H1 (cell line): ENCODE measurements at regions not wholly inside any gene's neighbourhood (a gene's known extent, or its start where the extent isn't known, plus 50 kb on each side); places are given as distances from the start of the nearest gene placed in this dataset.

Experiments used
- CTCF ChIA-PET: fragments of 300-600 bp; sonication (Branson Sonifier 250); formaldehyde crosslinking; loops from one replicate; lab custom pipeline; 2021; ENCODE audit not compliant: partially characterized antibody; lab: Charles Lee
- POLR2A ChIA-PET: fragments of 300-600 bp; sonication (Branson Sonifier 250); formaldehyde crosslinking; loops from one replicate; lab custom pipeline; 2021; ENCODE audit warnings: inconsistent platforms; ENCODE audit not compliant: partially characterized antibody; lab: Charles Lee
- DNase-seq, 2 experiments: peaks; one replicate each; pipeline versions ENCODE4 v3.0.0 to v3.0.0-alpha.2; 2010 to 2022; ENCODE audit warnings: low spot score in 2 of 2, low read depth in 1 of 2, mixed read lengths in 1 of 2
- FAIRE-seq: peaks from 2 replicates; lab custom pipeline; 2011; peaks lifted over from hg19 to GRCh38; lab: Jason Lieb, UNC
- H2AFZ ChIP-seq: 2 replicates; pipeline ENCODE4 v1.8.1; 2012; ENCODE audit warnings: low read length, inconsistent platforms
- H2AK5ac ChIP-seq: 2 replicates; pipeline ENCODE4 v1.6.1; 2013; ENCODE audit warnings: low read depth, low read length
- H2BK120ac ChIP-seq: replicated peaks from 2 replicates; pipeline ENCODE3; 2013; ENCODE audit warnings: low read depth, low read length, inconsistent platforms
- H2BK12ac ChIP-seq: 2 replicates; pipeline ENCODE4 v1.6.1; 2013; ENCODE audit warnings: low read depth, low read length
- H2BK15ac ChIP-seq: 2 replicates; pipeline ENCODE4 v1.6.1; 2013; ENCODE audit warnings: low read length
- H2BK20ac ChIP-seq: 2 replicates; pipeline ENCODE4 v1.6.1; 2013; ENCODE audit warnings: low read length
- H2BK5ac ChIP-seq: 2 replicates; pipeline ENCODE4 v1.6.1; 2013; ENCODE audit warnings: low read depth, low read length
- H3K14ac ChIP-seq: 2 replicates; pipeline ENCODE4 v1.6.1; 2013; ENCODE audit warnings: inconsistent platforms; ENCODE audit not compliant: insufficient read length
- H3K18ac ChIP-seq: 2 replicates; pipeline ENCODE4 v1.6.1; 2013; ENCODE audit warnings: low read length; ENCODE audit errors: extremely low read depth
- H3K23ac ChIP-seq: 2 replicates; pipeline ENCODE4 v1.6.1; 2013; ENCODE audit warnings: inconsistent platforms; ENCODE audit not compliant: insufficient read length
- H3K23me2 ChIP-seq: 2 replicates; pipeline ENCODE4 v1.6.1; 2013; ENCODE audit warnings: low read depth, low read length
- H3K27ac ChIP-seq: 2 replicates; pipeline ENCODE4 v1.6.1; 2011; ENCODE audit warnings: low read depth, low read length, inconsistent platforms
- H3K27me3 ChIP-seq, 4 experiments: replicated peaks in 1 of 4; 1 replicate in 1 of 4; 2 replicates in 3 of 4; pipeline versions ENCODE4 v1.6.1 to v1.8.1; 2011 to 2013; ENCODE audit warnings: low read length in 3 of 4, mild to moderate bottlenecking in 3 of 4, inconsistent platforms in 2 of 4, mixed read lengths in 2 of 4, moderate library complexity in 1 of 4; ENCODE audit not compliant: control insufficient read depth in 3 of 4, insufficient read depth in 3 of 4; ENCODE audit errors: extremely low read depth in 1 of 4
- H3K36me3 ChIP-seq, 4 experiments: 2 replicates each; pipeline versions ENCODE4 v1.6.1 to v1.8.1; 2011 to 2013; ENCODE audit warnings: mild to moderate bottlenecking in 4 of 4, low read length in 3 of 4, moderate library complexity in 2 of 4, control low read depth in 1 of 4, inconsistent platforms in 1 of 4; ENCODE audit not compliant: insufficient read depth in 4 of 4, control insufficient read depth in 2 of 4
- H3K4ac ChIP-seq: replicated peaks from 2 replicates; pipeline ENCODE3; 2013; ENCODE audit warnings: low read length, low read depth, mixed read lengths, inconsistent platforms; ENCODE audit not compliant: insufficient read length
- H3K4me1 ChIP-seq, 4 experiments: replicated peaks in 1 of 4; 1 replicate in 1 of 4; 2 replicates in 3 of 4; pipeline versions ENCODE4 v1.6.1 to v1.8.1; 2011 to 2013; ENCODE audit warnings: low read length in 3 of 4, inconsistent platforms in 2 of 4, mixed read lengths in 1 of 4; ENCODE audit not compliant: insufficient read depth in 4 of 4, control insufficient read depth in 3 of 4
- H3K4me2 ChIP-seq, 2 experiments: 2 replicates each; pipeline versions ENCODE4 v1.6.1 to v1.8.1; 2011 to 2013; ENCODE audit warnings: low read depth in 2 of 2, low read length in 2 of 2, control low read depth in 1 of 2, inconsistent platforms in 1 of 2, mild to moderate bottlenecking in 1 of 2; ENCODE audit not compliant: insufficient read depth in 1 of 2
- H3K4me3 ChIP-seq, 4 experiments: fragments of 200-600, 300-600 bp in 1 of 4; sonication (generic), shearing (Covaris generic), sonication (Bioruptor Twin) in 1 of 4; 2 replicates each; pipeline versions ENCODE4 v1.5.1 to v1.8.1; 2011 to 2016; ENCODE audit warnings: low read length in 4 of 4, low read depth in 3 of 4, control low read depth in 2 of 4, inconsistent platforms in 2 of 4, mild to moderate bottlenecking in 2 of 4, mixed read lengths in 1 of 4, moderate library complexity in 1 of 4; ENCODE audit not compliant: insufficient read depth in 2 of 4; ENCODE audit errors: extremely low read depth in 1 of 4
- H3K56ac ChIP-seq: replicated peaks from 2 replicates; pipeline ENCODE3; 2013; ENCODE audit warnings: low read depth, mild to moderate bottlenecking, mixed read lengths, low read length, inconsistent platforms; ENCODE audit not compliant: insufficient read length
- H3K79me1 ChIP-seq: 2 replicates; pipeline ENCODE4 v1.6.1; 2013; ENCODE audit warnings: low read depth, low read length, control low read depth
- H3K79me2 ChIP-seq, 2 experiments: 2 replicates each; pipeline versions ENCODE4 v1.6.1 to v1.8.1; 2012 to 2013; ENCODE audit warnings: low read length in 2 of 2, mild to moderate bottlenecking in 2 of 2, inconsistent platforms in 1 of 2; ENCODE audit not compliant: insufficient read depth in 2 of 2, control insufficient read depth in 1 of 2
- H3K9ac ChIP-seq, 4 experiments: replicated peaks in 1 of 4; 1 replicate in 1 of 4; 2 replicates in 3 of 4; pipeline versions ENCODE4 v1.6.1 to v1.8.1; 2011 to 2013; ENCODE audit warnings: low read depth in 3 of 4, low read length in 3 of 4, control low read depth in 2 of 4, mild to moderate bottlenecking in 2 of 4, moderate library complexity in 2 of 4, inconsistent platforms in 1 of 4; ENCODE audit errors: extremely low read depth in 1 of 4
- H3K9me3 ChIP-seq, 2 experiments: 2 replicates each; pipeline versions ENCODE4 v1.6.1 to v1.8.1; 2012 to 2013; ENCODE audit warnings: mild to moderate bottlenecking in 2 of 2, moderate library complexity in 2 of 2, control low read depth in 1 of 2, inconsistent platforms in 1 of 2, low read depth in 1 of 2, low read length in 1 of 2, mixed read lengths in 1 of 2; ENCODE audit not compliant: insufficient read depth in 2 of 2
- H4K20me1 ChIP-seq, 2 experiments: replicated peaks in 1 of 2; 2 replicates each; pipeline versions ENCODE3 to v1.8.1; 2011 to 2013; ENCODE audit warnings: inconsistent platforms in 2 of 2, low read length in 2 of 2, mild to moderate bottlenecking in 1 of 2; ENCODE audit not compliant: insufficient read depth in 2 of 2, control insufficient read depth in 1 of 2
- H4K5ac ChIP-seq: 2 replicates; pipeline ENCODE4 v1.6.1; 2013; ENCODE audit warnings: low read length, low read depth, mixed read lengths, inconsistent platforms; ENCODE audit not compliant: insufficient read length
- H4K8ac ChIP-seq: 2 replicates; pipeline ENCODE4 v1.8.0; 2013; ENCODE audit warnings: mild to moderate bottlenecking, moderate library complexity, low read length, inconsistent platforms; ENCODE audit not compliant: insufficient read depth; ENCODE audit errors: extremely low read depth
- H4K91ac ChIP-seq: replicated peaks from 2 replicates; pipeline ENCODE3; 2013; ENCODE audit warnings: low read length, mixed read lengths, inconsistent platforms; ENCODE audit not compliant: insufficient read length
- CEBPB ChIP-seq: IDR thresholded peaks from 2 replicates; pipeline ENCODE4 v1.6.1; 2012; ENCODE audit warnings: low read depth, low read length
- EZH2 ChIP-seq: fragments of 200-600 bp; sonication (generic); IDR thresholded peaks from 2 replicates; pipeline ENCODE4 v1.7.1; 2012; ENCODE audit warnings: low read depth, mild to moderate bottlenecking, moderate library complexity, low read length, inconsistent platforms; ENCODE audit not compliant: severe bottlenecking
- HDAC2 ChIP-seq, 2 experiments: fragments of 300-600 bp in 1 of 2; sonication (generic) in 1 of 2; IDR thresholded peaks; 2 replicates each; pipeline ENCODE4 v1.6.1; 2011 to 2012; ENCODE audit warnings: low read depth in 2 of 2, low read length in 2 of 2, mild to moderate bottlenecking in 2 of 2, moderate library complexity in 2 of 2, borderline replicate concordance in 1 of 2, inconsistent platforms in 1 of 2
- RXRA ChIP-seq: IDR thresholded peaks from 2 replicates; pipeline ENCODE4 v1.6.1; 2011; ENCODE audit warnings: low read depth, mild to moderate bottlenecking, low read length, moderate library complexity; ENCODE audit not compliant: insufficient read depth
- SUZ12 ChIP-seq: fragments of 200-600 bp; sonication (generic); IDR thresholded peaks from 2 replicates; pipeline ENCODE4 v1.6.1; 2012; ENCODE audit warnings: mild to moderate bottlenecking, inconsistent platforms, low read length, moderate library complexity, mixed read lengths
- WGBS, 2 experiments: shearing (Covaris generic) in 1 of 2; methylation state at CpG; one replicate each; pipeline versions ENCODE4 v1.1.6 to v1.1.7; 2013 to 2015; ENCODE audit warnings: low lambda C conversion rate in 2 of 2, mixed read lengths in 2 of 2, inconsistent platforms in 1 of 2, low coverage in 1 of 2, missing lambda C conversion rate in 1 of 2; ENCODE audit not compliant: insufficient replicate concordance in 2 of 2, insufficient coverage in 1 of 2, insufficient read length in 1 of 2; ENCODE audit errors: extremely low coverage in 1 of 2, missing lambda C conversion rate in 1 of 2; 5-methylcytosine and 5-hydroxymethylcytosine counted together

- Histone ChIP-seq H3K23ac (no peak overlapping the region), H3K79me1 (no peaks in the 10 kb centered on the region), H3K9me3 (no peaks in the 10 kb centered on the region), H2AFZ (no peak overlapping the region), H2BK20ac (no peak overlapping the region), H2BK5ac (no peak overlapping the region), H3K9ac (no peak overlapping the region), H3K56ac (no peak overlapping the region), H3K4ac (no peak overlapping the region), H3K27me3 (no peaks in the 10 kb centered on the region), H4K5ac (no peak overlapping the region), H4K91ac (no peak overlapping the region), H3K4me1 (peaks cover 0 to 5% (median 2%) of the 10 kb centered on the region in 4 experiments; a peak in 2 of 7 replicates), H3K23me2 (no peaks in the 10 kb centered on the region), H2AK5ac (no peak overlapping the region), H4K8ac (no peak overlapping the region), H3K4me2 (no peak overlapping the region), H3K4me3 (no peak overlapping the region), H2BK15ac (no peak overlapping the region), H3K27ac (no peak overlapping the region), H3K14ac (no peak overlapping the region), H3K79me2 (no peaks in the 10 kb centered on the region), H4K20me1 (no peaks in the 10 kb centered on the region), H2BK12ac (no peak overlapping the region), H2BK120ac (no peak overlapping the region), H3K18ac (no peak overlapping the region), H3K36me3 (no peaks in the 10 kb centered on the region; a peak in 1 of 8 replicates)
- ChIA-PET CTCF (no interaction called here), POLR2A (no interaction called here)
- FAIRE-seq (no peak), DNase-seq (no peak)
- TF ChIP-seq SUZ12 (no peak), HDAC2 (IDR thresholded peaks at IDR 0.05; ENCODE audit: borderline replicate concordance in 1 of 2, low read depth in 2 of 2, low read length in 2 of 2) (no peak), EZH2 (no peak), RXRA (no peak), CEBPB (no peak)
- WGBS, 2 experiments = 98% methylated on average over 4 of the region's 5 CpGs; no CpG with 5 or more reads in 1 of the 2 experiments
These were observed 108.8 kb upstream of the IGSF1 start for GRCh38 chrX:131397891-131398290.
